ENCODE measurements at regions not wholly inside any gene's neighbourhood (a gene's known extent, or its start where the extent isn't known, plus 50 kb on each side); places are given as distances from the start of the nearest gene placed in this dataset.

DNA sequence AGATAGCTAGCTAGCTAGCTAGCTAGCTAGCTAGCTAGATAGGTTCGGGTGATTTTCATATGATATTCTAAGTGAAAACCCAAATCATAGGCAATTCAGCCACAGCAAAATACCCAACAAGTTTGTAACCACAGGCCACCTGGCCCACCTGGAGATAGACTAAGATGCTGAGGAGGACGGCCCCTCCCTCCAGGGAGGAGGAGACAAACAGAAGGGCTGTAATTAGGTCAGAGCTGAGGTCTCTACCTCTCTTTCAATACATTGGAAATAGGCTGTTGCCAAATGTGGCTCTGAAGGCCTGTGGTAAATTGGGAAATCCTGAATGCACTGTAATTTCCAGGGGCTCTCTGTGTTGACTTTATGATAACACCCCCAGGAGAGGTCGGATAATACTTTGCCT, 382.2 kb downstream of the FGF9 start:
- no peak for TF ChIP-seq BCLAF1 (IDR thresholded peaks at IDR 0.05; ENCODE audit: borderline replicate concordance in 1 of 2, control insufficient read depth in 1 of 2, low read depth in 2 of 2, low read length in 1 of 2)
- TF ChIP-seq, protein P1, sequence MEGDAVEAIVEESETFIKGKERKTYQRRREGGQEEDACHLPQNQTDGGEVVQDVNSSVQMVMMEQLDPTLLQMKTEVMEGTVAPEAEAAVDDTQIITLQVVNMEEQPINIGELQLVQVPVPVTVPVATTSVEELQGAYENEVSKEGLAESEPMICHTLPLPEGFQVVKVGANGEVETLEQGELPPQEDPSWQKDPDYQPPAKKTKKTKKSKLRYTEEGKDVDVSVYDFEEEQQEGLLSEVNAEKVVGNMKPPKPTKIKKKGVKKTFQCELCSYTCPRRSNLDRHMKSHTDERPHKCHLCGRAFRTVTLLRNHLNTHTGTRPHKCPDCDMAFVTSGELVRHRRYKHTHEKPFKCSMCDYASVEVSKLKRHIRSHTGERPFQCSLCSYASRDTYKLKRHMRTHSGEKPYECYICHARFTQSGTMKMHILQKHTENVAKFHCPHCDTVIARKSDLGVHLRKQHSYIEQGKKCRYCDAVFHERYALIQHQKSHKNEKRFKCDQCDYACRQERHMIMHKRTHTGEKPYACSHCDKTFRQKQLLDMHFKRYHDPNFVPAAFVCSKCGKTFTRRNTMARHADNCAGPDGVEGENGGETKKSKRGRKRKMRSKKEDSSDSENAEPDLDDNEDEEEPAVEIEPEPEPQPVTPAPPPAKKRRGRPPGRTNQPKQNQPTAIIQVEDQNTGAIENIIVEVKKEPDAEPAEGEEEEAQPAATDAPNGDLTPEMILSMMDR (IDR thresholded peaks at IDR 0.05 in 2 of 3, conservative IDR thresholded peaks at IDR 0.05 in 1 of 3; ENCODE audit: insufficient read depth in 2 of 3, low read depth in 1 of 3, low read length in 3 of 3) = no peak
- TF ChIP-seq, protein P2, sequence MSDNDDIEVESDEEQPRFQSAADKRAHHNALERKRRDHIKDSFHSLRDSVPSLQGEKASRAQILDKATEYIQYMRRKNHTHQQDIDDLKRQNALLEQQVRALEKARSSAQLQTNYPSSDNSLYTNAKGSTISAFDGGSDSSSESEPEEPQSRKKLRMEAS (CRISPR knock-in tag; IDR thresholded peaks at IDR 0.05) = no peak
- no peak for TF ChIP-seq PHF8 (IDR thresholded peaks at IDR 0.05; ENCODE audit: borderline replicate concordance, low read length)
